HCT116 (cell line): ENCODE measurements at regions not wholly inside any gene's neighbourhood (a gene's known extent, or its start where the extent isn't known, plus 50 kb on each side); places are given as distances from the start of the nearest gene placed in this dataset.

Experiments used
- ATAC-seq: fragments of 200-7000 bp; cut with Tn5 transposase; 2 replicates; pipeline ENCODE4 v1.9.1; 2020; ENCODE audit warnings: mild to moderate bottlenecking, moderate library complexity
- BruUV-seq: library from RNA; stranded (reverse); fragments of 400-500 nt; replicated peaks from 2 replicates; lab custom pipeline; 2021; lab: Mats Ljungman, UMichigan
- CTCF ChIA-PET: fragments of 300-600 bp; sonication (Branson Sonifier 250); formaldehyde crosslinking; loops from one replicate; lab custom pipeline; 2021; ENCODE audit warnings: antibody characterized with exemption; lab: Charles Lee
- POLR2A ChIA-PET: fragments of 300-600, 350-600 bp; sonication (Branson Sonifier 250); formaldehyde crosslinking; loops from one replicate; lab custom pipeline; 2021; ENCODE audit warnings: antibody characterized with exemption; lab: Charles Lee
- RAD21 ChIA-PET, 2 experiments: fragments of 300-600 bp; sonication (Branson Sonifier 250); formaldehyde crosslinking; loops; one replicate each; lab custom pipeline; 2023; ENCODE audit warnings: low total read pairs in 2 of 2; ENCODE audit not compliant: uncharacterized antibody in 2 of 2, unreplicated experiment in 2 of 2, low non-redundant PET in 1 of 2; lab: Charles Lee
- DNase-seq: peaks from one replicate; pipeline ENCODE4 v3.0.0-alpha.2; 2010; ENCODE audit warnings: low read depth, low spot score
- H2AFZ ChIP-seq: fragments of 200-600 bp; shearing (Covaris generic), sonication (generic); 2 replicates; pipeline ENCODE4 v1.6.1; 2017; ENCODE audit warnings: low read depth, mixed run types, mixed read lengths, antibody characterized with exemption, low read length; ENCODE audit not compliant: poor library complexity, severe bottlenecking
- H3K27ac ChIP-seq: 2 replicates; pipeline ENCODE4 v1.5.1; 2012; ENCODE audit warnings: low read depth, low read length
- H3K27me3 ChIP-seq: fragments of 200-600 bp; sonication (generic); 2 replicates; pipeline ENCODE4 v1.6.1; 2016; ENCODE audit warnings: mixed run types, low read length, mixed read lengths; ENCODE audit not compliant: insufficient read depth
- H3K36me3 ChIP-seq, 2 experiments: fragments of 200-500 bp in 1 of 2; fragments of 200-600 bp in 1 of 2; sonication (Bioruptor generic) in 1 of 2; sonication (generic) in 1 of 2; 2 replicates each; pipeline versions ENCODE4 v1.5.1 to v1.6.1; 2014 to 2016; ENCODE audit warnings: low read length in 2 of 2, inconsistent platforms in 1 of 2, mixed read lengths in 1 of 2, mixed run types in 1 of 2; ENCODE audit not compliant: insufficient read depth in 2 of 2, control insufficient read depth in 1 of 2
- H3K4me1 ChIP-seq, 2 experiments: fragments of 200-600 bp in 1 of 2; sonication (generic) in 1 of 2; 2 replicates each; pipeline versions ENCODE4 v1.5.1 to v1.6.1; 2012 to 2017; ENCODE audit warnings: low read length in 2 of 2, inconsistent platforms in 1 of 2, mild to moderate bottlenecking in 1 of 2, mixed read lengths in 1 of 2, mixed run types in 1 of 2, moderate library complexity in 1 of 2; ENCODE audit not compliant: insufficient read depth in 2 of 2, control insufficient read depth in 1 of 2
- H3K4me2 ChIP-seq: fragments of 200-600 bp; sonication (generic); 2 replicates; pipeline ENCODE4 v1.6.1; 2017; ENCODE audit warnings: mixed run types, low read length, mixed read lengths
- H3K4me3 ChIP-seq, 2 experiments: fragments of 200-600 bp in 1 of 2; sonication (generic) in 1 of 2; replicated peaks in 1 of 2; 2 replicates each; pipeline ENCODE4 v1.5.1; 2011 to 2016; ENCODE audit warnings: low read length in 2 of 2, control low read depth in 1 of 2, low read depth in 1 of 2, mild to moderate bottlenecking in 1 of 2, mixed read lengths in 1 of 2, mixed run types in 1 of 2
- H3K79me2 ChIP-seq: fragments of 200-600 bp; sonication (generic); 2 replicates; pipeline ENCODE4 v1.6.1; 2017; ENCODE audit warnings: mild to moderate bottlenecking, mixed run types, low read length, moderate library complexity, mixed read lengths; ENCODE audit not compliant: insufficient read depth
- H3K9ac ChIP-seq: fragments of 200-600 bp; sonication (generic); 2 replicates; pipeline ENCODE4 v1.6.1; 2016; ENCODE audit warnings: low read length, mixed read lengths
- H3K9me2 ChIP-seq: fragments of 200-600 bp; sonication (generic), shearing (Covaris generic); 2 replicates; pipeline ENCODE4 v1.6.1; 2017; ENCODE audit warnings: mixed run types, mild to moderate bottlenecking, moderate library complexity; ENCODE audit not compliant: insufficient read depth
- H3K9me3 ChIP-seq, 2 experiments: fragments of 200-500 bp in 1 of 2; fragments of 200-600 bp in 1 of 2; sonication (Bioruptor generic) in 1 of 2; sonication (generic) in 1 of 2; 2 replicates each; pipeline ENCODE4 v1.6.1; 2014 to 2017; ENCODE audit warnings: low read length in 2 of 2, mixed read lengths in 2 of 2, inconsistent platforms in 1 of 2, low read depth in 1 of 2, mild to moderate bottlenecking in 1 of 2, mixed run types in 1 of 2, moderate library complexity in 1 of 2; ENCODE audit not compliant: control insufficient read depth in 1 of 2, insufficient read depth in 1 of 2
- H4K20me1 ChIP-seq: fragments of 200-600 bp; sonication (generic), shearing (Covaris generic); 2 replicates; pipeline ENCODE4 v1.6.1; 2017; ENCODE audit warnings: mixed run types, mild to moderate bottlenecking, moderate library complexity; ENCODE audit not compliant: insufficient read depth
- ELF1 ChIP-seq: IDR thresholded peaks from 2 replicates; pipeline ENCODE4 v1.6.1; 2012; ENCODE audit warnings: low read depth, borderline replicate concordance
- EZH2 ChIP-seq: fragments of 200-600 bp; sonication (generic); IDR thresholded peaks from 2 replicates; pipeline ENCODE4 v1.6.1; 2017; ENCODE audit warnings: antibody characterized with exemption, mixed run types
- EZH2phosphoT487 ChIP-seq: fragments of 200-600 bp; IDR thresholded peaks from 2 replicates; pipeline ENCODE4 v1.6.1; 2018; ENCODE audit warnings: antibody characterized with exemption, borderline replicate concordance
- FOSL1 ChIP-seq: IDR thresholded peaks from 2 replicates; pipeline ENCODE4 v1.6.1; 2012; ENCODE audit warnings: low read depth
- JUND ChIP-seq: IDR thresholded peaks from 2 replicates; pipeline ENCODE4 v1.6.1; 2012
- POLR2A ChIP-seq: IDR thresholded peaks from 2 replicates; pipeline ENCODE4 v1.7.0; 2011; ENCODE audit warnings: borderline replicate concordance; ENCODE audit not compliant: insufficient read depth, insufficient read length; ENCODE audit errors: extremely low read depth
- RAD21 ChIP-seq: IDR thresholded peaks from 2 replicates; pipeline ENCODE4 v1.6.1; 2012; ENCODE audit warnings: low read depth, mild to moderate bottlenecking
- SIN3A ChIP-seq: IDR thresholded peaks from 2 replicates; pipeline ENCODE4 v1.6.1; 2012; ENCODE audit warnings: low read depth
- SP1 ChIP-seq: IDR thresholded peaks from 2 replicates; pipeline ENCODE4 v1.6.1; 2012; ENCODE audit warnings: low read depth
- TCF7L2 ChIP-seq: IDR thresholded peaks from 2 replicates; pipeline ENCODE4 v1.7.0; 2011; ENCODE audit warnings: borderline replicate concordance, inconsistent platforms; ENCODE audit not compliant: insufficient read depth, insufficient read length; ENCODE audit errors: extremely low read depth
- YY1 ChIP-seq: IDR thresholded peaks from 2 replicates; pipeline ENCODE4 v1.6.1; 2011; ENCODE audit warnings: low read length, low read depth, moderate library complexity, mild to moderate bottlenecking; ENCODE audit not compliant: insufficient replicate concordance; ENCODE audit errors: extremely low read depth
- ZNF274 ChIP-seq: fragments of 200-500 bp; sonication (Bioruptor generic); IDR thresholded peaks from 2 replicates; pipeline ENCODE4 v1.6.1; 2014; ENCODE audit warnings: mild to moderate bottlenecking, low read depth, low read length, inconsistent platforms
- intact Hi-C: fragments of 100-400 bp; cut with micrococcal nuclease; formaldehyde crosslinking; loops from 2 replicates; pipeline ENCODE4 v1.10.0; 2022
- TF ChIP-seq, protein P1 (sequence below): IDR thresholded peaks from 2 replicates; pipeline ENCODE4 v1.6.1; 2012
- TF ChIP-seq, protein P2 (sequence below): IDR thresholded peaks from 2 replicates; pipeline ENCODE4 v1.6.1; 2012; ENCODE audit warnings: low read depth
- TF ChIP-seq, protein P3 (sequence below): IDR thresholded peaks from 2 replicates; pipeline ENCODE4 v1.6.1; 2012

DNA sequence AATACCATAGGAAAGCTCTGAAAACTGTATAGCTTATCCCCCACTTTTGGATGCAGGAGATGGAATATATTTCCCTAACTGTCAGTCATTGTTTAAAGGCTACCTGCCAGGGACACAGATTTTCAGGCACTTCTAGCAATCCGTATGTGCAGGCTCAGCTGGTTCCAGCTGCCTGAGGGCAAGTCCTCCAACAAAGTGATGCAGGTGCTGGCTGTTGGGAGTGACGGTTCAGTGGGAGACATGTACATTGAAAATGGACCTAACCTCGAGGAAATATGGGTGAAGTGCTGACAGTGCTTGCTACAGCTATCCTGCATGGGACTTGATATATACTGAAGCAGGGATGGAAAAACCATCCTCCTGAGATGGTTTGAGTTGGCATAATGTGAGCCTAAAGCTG lies 153.1 kb upstream of the GAP43 start:
- H2AFZ ChIP-seq: no peak overlapping the region
- DNase-seq (no peak), ATAC-seq (no peak)
- H3K4me3 ChIP-seq: no peak overlapping the region
- no peaks in the 10 kb centered on the region for H4K20me1 ChIP-seq
- no peaks in the 10 kb centered on the region for H3K4me1 ChIP-seq
- POLR2A ChIA-PET: no interaction called here
- H3K36me3 ChIP-seq: no peaks in the 10 kb centered on the region
- no TSS peak for BruUV-seq
- RAD21 ChIA-PET: no interaction called here
- H3K9ac ChIP-seq: no peak overlapping the region
- intact Hi-C loops: no loop called here
- H3K9me2 ChIP-seq: no peaks in the 10 kb centered on the region
- no peak overlapping the region for H3K4me2 ChIP-seq
- CTCF ChIA-PET: no interaction called here
- no peaks in the 10 kb centered on the region for H3K9me3 ChIP-seq
- H3K27me3 ChIP-seq: no peaks in the 10 kb centered on the region
- no peak overlapping the region for H3K27ac ChIP-seq
- TF ChIP-seq SIN3A (no peak), ZNF274 (no peak), RAD21 (no peak), ELF1 (no peak), SP1 (no peak), YY1 (no peak), TCF7L2 (no peak), FOSL1 (no peak), EZH2phosphoT487 (no peak), JUND (no peak), POLR2A (no peak), EZH2 (no peak)
- TF ChIP-seq, protein P1, sequence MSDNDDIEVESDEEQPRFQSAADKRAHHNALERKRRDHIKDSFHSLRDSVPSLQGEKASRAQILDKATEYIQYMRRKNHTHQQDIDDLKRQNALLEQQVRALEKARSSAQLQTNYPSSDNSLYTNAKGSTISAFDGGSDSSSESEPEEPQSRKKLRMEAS: no peak
- TF ChIP-seq, protein P2, sequence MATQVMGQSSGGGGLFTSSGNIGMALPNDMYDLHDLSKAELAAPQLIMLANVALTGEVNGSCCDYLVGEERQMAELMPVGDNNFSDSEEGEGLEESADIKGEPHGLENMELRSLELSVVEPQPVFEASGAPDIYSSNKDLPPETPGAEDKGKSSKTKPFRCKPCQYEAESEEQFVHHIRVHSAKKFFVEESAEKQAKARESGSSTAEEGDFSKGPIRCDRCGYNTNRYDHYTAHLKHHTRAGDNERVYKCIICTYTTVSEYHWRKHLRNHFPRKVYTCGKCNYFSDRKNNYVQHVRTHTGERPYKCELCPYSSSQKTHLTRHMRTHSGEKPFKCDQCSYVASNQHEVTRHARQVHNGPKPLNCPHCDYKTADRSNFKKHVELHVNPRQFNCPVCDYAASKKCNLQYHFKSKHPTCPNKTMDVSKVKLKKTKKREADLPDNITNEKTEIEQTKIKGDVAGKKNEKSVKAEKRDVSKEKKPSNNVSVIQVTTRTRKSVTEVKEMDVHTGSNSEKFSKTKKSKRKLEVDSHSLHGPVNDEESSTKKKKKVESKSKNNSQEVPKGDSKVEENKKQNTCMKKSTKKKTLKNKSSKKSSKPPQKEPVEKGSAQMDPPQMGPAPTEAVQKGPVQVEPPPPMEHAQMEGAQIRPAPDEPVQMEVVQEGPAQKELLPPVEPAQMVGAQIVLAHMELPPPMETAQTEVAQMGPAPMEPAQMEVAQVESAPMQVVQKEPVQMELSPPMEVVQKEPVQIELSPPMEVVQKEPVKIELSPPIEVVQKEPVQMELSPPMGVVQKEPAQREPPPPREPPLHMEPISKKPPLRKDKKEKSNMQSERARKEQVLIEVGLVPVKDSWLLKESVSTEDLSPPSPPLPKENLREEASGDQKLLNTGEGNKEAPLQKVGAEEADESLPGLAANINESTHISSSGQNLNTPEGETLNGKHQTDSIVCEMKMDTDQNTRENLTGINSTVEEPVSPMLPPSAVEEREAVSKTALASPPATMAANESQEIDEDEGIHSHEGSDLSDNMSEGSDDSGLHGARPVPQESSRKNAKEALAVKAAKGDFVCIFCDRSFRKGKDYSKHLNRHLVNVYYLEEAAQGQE: no peak
- TF ChIP-seq, protein P3, sequence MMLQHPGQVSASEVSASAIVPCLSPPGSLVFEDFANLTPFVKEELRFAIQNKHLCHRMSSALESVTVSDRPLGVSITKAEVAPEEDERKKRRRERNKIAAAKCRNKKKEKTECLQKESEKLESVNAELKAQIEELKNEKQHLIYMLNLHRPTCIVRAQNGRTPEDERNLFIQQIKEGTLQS: no peak
- no peaks in the 10 kb centered on the region for H3K79me2 ChIP-seq
